NCI-H187 treated with DMSO at 0.1 percent for 48 hours (cell line): ENCODE measurements at regions not wholly inside any gene's neighbourhood (a gene's known extent, or its start where the extent isn't known, plus 50 kb on each side); places are given as distances from the start of the nearest gene placed in this dataset.
"Not testable (repeated sequence)": the region's sequence is repeated elsewhere in the genome, so short reads cannot be mapped to it uniquely, and the experiment has no call there.

Experiments used
- DNase-seq: peaks from one replicate; lab custom pipeline; 2025; lab: John Stamatoyannopoulos, UW

- no peak for DNase-seq
Observed at GRCh38 chr5:163950248-163950647, 444.8 kb downstream of the MAT2B start.

- DNase-seq = no peak
Observed at GRCh38 chr5:163951069-163951468, 445.6 kb downstream of the MAT2B start.

- no peak for DNase-seq
Observed at GRCh38 chr5:163953901-163954300, 448.5 kb downstream of the MAT2B start.

GRCh38 chr5:163961230-163961629 lies 455.8 kb downstream of the MAT2B start:
- not testable (repeated sequence) for DNase-seq

- no peak for DNase-seq
Observed at GRCh38 chr5:163963881-163964280, 458.5 kb downstream of the MAT2B start.

GRCh38 chr5:163964671-163965070 lies 459.3 kb downstream of the MAT2B start:
- DNase-seq = no peak

- DNase-seq = no peak
Observed at GRCh38 chr5:163967268-163967667, 461.8 kb downstream of the MAT2B start.

GRCh38 chr5:163968651-163969050 lies 463.2 kb downstream of the MAT2B start:
- DNase-seq = no peak

- DNase-seq = no peak
Observed at GRCh38 chr5:163976696-163977095, 471.3 kb downstream of the MAT2B start.

GRCh38 chr5:163978897-163979296 lies 473.5 kb downstream of the MAT2B start:
- no peak for DNase-seq

- DNase-seq = no peak
Observed at GRCh38 chr5:163988566-163988965, 483.1 kb downstream of the MAT2B start.

GRCh38 chr5:163993126-163993525 lies 487.7 kb downstream of the MAT2B start:
- no peak for DNase-seq

- no peak for DNase-seq
Observed at GRCh38 chr5:163995206-163995605, 489.8 kb downstream of the MAT2B start.

- no peak for DNase-seq
Observed at GRCh38 chr5:163997965-163998364, 492.5 kb downstream of the MAT2B start.

GRCh38 chr5:164000241-164000640 lies 494.8 kb downstream of the MAT2B start:
- DNase-seq = no peak

GRCh38 chr5:164000819-164001218 lies 495.4 kb downstream of the MAT2B start:
- DNase-seq = no peak

- DNase-seq = no peak
Observed at GRCh38 chr5:164002214-164002613, 496.8 kb downstream of the MAT2B start.

- DNase-seq = no peak
Observed at GRCh38 chr5:164002628-164003027, 497.2 kb downstream of the MAT2B start.

- no peak for DNase-seq
Observed at GRCh38 chr5:164005071-164005470, 499.7 kb downstream of the MAT2B start.

GRCh38 chr5:164007064-164007463 lies 501.6 kb downstream of the MAT2B start:
- DNase-seq = no peak

- no peak for DNase-seq
Observed at GRCh38 chr5:164009621-164010020, 504.2 kb downstream of the MAT2B start.

GRCh38 chr5:164010900-164011299 lies 505.5 kb downstream of the MAT2B start:
- no peak for DNase-seq

- no peak for DNase-seq
Observed at GRCh38 chr5:164012371-164012770, 507.0 kb downstream of the MAT2B start.

- DNase-seq = no peak
Observed at GRCh38 chr5:164013077-164013670, 507.8 kb downstream of the MAT2B start.

- DNase-seq = no peak
Observed at GRCh38 chr5:164020116-164020515, 514.7 kb downstream of the MAT2B start.
